ENCODE measurements at regions not wholly inside any gene's neighbourhood (a gene's known extent, or its start where the extent isn't known, plus 50 kb on each side); places are given as distances from the start of the nearest gene placed in this dataset.
"Not testable (repeated sequence)": the region's sequence is repeated elsewhere in the genome, so short reads cannot be mapped to it uniquely, and the experiment has no call there.

DNA sequence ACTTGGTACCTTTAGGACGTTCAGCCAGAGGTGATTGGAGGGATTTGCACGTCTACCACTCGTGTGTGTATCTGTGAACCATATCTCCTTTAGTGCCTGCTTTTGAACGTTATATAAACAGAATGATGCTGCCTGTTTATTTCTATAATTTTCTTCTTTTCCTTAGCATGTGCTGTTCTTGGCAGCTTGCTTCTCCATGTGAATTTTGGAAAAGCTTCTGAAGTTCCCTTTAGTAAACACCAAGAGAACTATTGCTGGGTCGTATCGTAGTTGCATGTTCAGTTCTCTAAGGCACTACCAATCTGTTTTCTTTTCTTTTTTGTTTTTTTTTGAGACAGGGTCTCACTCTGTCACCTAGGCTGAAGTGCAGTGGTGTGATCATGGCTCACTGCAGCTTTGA lies 73.8 kb upstream of the FANCC start:
- not testable (repeated sequence) for DNase-seq

DNA sequence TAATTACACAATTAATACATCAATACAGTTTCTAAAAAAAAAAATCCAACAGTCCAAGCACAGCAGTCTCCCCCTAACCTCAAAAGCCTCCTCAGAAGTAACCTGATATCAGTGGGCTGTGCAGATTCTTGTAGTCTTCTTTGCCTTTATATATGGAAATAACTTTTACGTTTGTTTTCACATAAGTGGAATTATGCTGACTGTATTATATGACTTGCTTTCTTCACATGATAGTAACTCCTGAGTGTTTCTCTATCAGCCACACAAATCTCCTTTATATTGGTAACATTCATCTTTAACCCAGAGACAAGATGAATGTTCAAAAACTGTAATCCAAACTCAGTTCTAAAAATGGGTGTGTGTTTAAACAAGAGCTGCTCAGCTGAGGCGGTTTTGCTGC lies 71.9 kb upstream of the FANCC start:
- DNase-seq = no peak

DNA sequence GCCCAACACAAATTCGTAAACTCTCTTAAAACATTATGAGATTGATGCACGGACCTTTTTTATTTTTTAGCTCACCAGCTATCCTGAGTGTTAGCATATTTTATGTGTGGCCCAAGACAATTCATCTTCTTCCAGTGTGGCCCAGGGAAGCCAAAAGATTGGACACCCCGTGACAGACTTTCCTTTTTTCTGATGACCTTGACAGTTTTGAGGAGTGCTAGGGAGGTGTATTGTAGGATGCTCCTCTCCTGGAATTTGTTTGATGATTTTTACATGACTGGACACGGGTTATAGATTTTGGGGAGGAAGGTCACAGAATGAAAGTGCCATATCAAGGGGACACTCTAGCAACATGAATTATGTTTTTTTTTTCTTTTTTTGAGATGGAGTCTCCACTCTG lies 69.3 kb upstream of the FANCC start:
- no peak for DNase-seq

DNA sequence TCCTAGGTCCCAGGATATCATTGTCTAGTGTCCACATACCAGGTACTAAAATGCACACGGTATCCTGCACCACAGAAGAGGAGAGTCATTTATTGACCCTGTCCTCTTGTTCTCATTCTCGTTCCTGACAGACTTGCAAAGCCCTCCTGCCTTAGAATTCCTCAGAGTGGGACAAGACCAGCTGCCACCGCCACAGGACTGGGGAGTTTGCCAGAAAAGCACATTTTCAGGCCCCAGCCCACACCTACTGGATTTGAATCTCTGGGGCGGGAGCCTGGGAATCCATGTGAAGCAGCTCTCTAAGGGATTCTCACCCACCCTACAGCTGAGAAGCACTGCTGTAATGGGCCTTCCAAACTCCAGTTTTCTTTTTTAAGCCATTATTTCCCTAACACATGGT lies 68.0 kb upstream of the FANCC start:
- DNase-seq = no peak

- peak in 1 of 2 experiments; percentile 41 for DNase-seq
Measured at GRCh38 chr9:95383845-95384244, 66.3 kb upstream of the FANCC start.

DNA sequence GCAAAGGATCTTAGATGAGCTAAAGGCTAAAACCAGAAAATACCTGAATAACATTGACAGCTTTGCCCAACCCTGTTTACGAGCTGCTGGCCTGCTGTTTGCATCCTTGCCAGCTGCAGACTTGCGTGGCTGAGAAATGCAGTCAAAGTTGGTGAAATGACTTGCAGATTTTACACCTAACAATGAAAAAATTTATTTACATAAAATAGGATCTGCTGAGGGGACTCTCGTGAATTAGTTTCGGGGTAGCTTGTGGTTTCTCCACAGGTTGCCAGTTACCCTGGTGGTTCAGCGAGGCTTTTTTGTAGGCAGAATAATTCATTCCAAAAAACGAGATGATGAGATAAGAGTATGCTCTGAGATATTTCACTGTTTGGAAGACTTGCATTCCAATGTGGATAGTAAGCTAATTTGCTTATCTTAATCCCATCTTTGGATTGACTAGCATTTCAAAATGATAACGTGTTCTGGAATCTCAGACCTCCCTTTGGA lies 65.7 kb upstream of the FANCC start:
- DNase-seq = peak; percentile 76 to 94

GRCh38 chr9:95382433-95382832 lies 64.9 kb upstream of the FANCC start:
- DNase-seq = no peak

- no peak for DNase-seq
Measured at GRCh38 chr9:95381221-95381620, 63.7 kb upstream of the FANCC start.

GRCh38 chr9:95379630-95380029 lies 62.1 kb upstream of the FANCC start:
- peak in 1 of 2 experiments; percentile 10 for DNase-seq

DNA sequence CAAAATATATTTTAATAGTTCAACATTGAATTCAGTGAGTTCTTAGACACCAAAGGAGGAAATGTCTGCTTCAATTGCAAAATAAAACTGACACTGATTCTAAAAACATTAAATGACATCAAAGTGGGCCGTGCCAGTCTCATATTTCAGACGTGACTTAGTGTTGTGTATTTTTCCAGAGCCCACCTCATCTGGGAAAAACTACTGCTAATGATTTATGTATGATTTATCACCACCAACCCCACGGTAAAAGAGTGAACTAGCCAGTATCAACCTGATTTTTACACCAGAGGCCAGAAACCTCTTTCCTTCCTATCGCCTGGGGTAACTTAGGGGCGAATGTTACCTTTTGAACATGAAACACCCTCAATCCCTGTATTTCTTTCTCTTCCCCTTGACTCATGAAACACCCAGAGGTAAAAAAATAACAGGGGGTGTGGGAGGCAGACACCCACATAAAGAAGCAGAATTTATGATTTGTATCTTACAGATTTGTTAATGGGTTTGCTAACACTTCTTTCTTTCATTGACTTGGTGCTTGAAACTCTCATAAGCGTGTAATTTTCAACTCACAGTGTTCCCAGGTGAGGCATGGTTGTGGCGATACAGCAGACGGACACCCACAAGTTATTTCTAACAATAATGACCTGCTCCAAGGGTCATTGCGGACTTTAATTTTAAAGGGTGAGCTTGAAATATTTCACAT lies 56.4 kb upstream of the FANCC start:
- DNase-seq = no peak

DNA sequence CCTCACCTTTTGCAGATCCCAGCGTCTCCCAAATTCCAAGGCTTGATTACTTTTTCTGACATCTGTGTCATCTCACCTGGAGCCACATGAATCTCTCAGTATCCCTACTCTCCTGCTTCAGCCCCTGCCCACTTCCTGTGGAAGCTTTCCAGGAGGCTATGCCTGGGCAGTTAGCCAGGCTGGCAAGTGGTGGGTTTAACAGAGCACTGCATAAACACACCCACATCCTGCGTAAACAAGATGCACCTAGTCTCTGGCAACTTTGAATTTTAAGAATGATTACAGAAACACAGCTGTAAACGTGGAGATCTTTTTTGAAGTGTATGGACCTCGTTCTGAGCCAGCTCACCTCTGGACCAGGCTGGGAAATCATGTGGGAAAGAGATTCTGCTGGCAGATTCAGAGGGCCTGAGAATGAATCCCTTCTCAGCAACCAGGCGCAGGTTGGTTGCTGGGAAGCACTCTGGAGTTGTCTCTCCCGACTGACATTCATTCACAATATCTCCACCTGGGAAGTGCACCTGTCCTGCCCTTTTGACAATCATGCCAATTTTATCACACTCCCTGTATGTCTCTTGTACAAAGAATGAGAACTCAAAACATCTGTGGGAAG lies 55.7 kb upstream of the FANCC start:
- peak in 1 of 2 experiments; percentile 29 for DNase-seq

GRCh38 chr9:95370064-95370463 lies 52.6 kb upstream of the FANCC start:
- no peak for DNase-seq

DNA sequence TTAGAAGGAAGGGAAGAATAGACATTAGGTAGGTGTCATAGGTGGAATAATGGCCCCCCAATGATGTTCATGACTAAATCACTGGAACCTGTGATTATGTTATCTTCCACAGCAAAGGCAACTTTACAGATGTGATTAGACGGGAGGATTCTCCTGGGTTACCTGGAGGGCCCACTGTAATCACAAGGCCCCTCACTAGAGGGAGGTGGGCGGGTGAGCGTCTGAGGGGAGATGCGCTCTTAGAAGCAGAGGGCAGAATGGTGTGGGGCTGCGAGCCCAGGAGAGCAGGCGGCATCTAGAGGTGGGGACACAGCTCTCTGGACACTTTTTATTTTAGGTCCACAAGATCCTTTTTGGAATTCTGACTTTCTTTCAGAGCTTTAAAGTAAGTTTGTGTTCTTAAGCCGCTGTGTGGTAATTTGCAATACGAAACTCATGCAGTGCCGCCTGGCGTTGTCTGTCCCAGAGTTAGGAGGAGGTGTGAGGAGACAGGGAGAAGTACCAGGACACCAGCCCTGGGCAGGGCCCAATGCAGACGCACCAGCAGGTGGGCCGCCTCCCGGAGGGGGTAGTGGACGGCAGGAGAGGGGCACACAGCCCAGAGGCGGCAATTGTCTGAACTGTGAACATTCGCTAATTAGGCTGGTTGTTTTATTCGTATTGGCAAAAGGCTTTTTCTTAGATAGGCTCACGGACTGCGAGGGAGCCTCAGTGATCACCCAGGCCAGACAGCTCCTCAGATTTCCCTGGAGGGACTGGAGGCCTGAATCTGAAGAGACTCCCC lies 51.1 kb upstream of the FANCC start:
- no peak for DNase-seq

All from SW 1271 (cell line).